ENCODE measurements at regions not wholly inside any gene's neighbourhood (a gene's known extent, or its start where the extent isn't known, plus 50 kb on each side); places are given as distances from the start of the nearest gene placed in this dataset.

DNA sequence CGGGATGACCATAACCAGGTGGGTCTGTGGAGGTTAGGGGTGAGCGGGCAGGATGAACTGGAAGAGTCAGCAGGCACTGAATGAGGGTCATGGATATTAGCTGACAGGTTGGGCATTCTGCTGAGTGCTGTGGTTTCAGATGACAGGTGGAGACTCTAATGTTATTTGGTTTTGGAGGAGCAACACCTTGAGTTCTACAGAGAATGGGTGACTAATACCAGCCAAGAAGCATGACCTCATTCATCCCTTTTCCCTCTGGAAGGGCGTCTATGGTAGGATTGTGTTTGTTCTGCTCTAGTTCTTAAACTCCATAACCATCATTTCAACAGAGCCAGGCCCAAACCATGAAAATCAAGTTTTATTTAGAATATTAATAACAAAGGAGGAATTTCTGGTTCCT is 550.7 kb upstream of the LMCD1 start:
- TF ChIP-seq, protein P1, sequence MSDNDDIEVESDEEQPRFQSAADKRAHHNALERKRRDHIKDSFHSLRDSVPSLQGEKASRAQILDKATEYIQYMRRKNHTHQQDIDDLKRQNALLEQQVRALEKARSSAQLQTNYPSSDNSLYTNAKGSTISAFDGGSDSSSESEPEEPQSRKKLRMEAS (IDR thresholded peaks at IDR 0.05; ENCODE audit: low read depth, low read length): no peak
- TF ChIP-seq POLR2A (IDR thresholded peaks at IDR 0.05; ENCODE audit: extremely low read depth, insufficient read length): no peak

Measured in NB4 (cell line).